ENCODE measurements at regions not wholly inside any gene's neighbourhood (a gene's known extent, or its start where the extent isn't known, plus 50 kb on each side); places are given as distances from the start of the nearest gene placed in this dataset.
"Not testable (repeated sequence)": the region's sequence is repeated elsewhere in the genome, so short reads cannot be mapped to it uniquely, and the experiment has no call there.

- TF ChIP-seq, protein P1, sequence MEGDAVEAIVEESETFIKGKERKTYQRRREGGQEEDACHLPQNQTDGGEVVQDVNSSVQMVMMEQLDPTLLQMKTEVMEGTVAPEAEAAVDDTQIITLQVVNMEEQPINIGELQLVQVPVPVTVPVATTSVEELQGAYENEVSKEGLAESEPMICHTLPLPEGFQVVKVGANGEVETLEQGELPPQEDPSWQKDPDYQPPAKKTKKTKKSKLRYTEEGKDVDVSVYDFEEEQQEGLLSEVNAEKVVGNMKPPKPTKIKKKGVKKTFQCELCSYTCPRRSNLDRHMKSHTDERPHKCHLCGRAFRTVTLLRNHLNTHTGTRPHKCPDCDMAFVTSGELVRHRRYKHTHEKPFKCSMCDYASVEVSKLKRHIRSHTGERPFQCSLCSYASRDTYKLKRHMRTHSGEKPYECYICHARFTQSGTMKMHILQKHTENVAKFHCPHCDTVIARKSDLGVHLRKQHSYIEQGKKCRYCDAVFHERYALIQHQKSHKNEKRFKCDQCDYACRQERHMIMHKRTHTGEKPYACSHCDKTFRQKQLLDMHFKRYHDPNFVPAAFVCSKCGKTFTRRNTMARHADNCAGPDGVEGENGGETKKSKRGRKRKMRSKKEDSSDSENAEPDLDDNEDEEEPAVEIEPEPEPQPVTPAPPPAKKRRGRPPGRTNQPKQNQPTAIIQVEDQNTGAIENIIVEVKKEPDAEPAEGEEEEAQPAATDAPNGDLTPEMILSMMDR (IDR thresholded peaks at IDR 0.05), result not testable (repeated sequence)
- TF ChIP-seq POLR2A (IDR thresholded peaks at IDR 0.05), result not testable (repeated sequence)
Observed at GRCh38 chr5:1610526-1610925, 86.8 kb upstream of the LPCAT1 start.

Data from esophagus squamous epithelium (tissue), 4 donors.